ENCODE measurements at regions not wholly inside any gene's neighbourhood (a gene's known extent, or its start where the extent isn't known, plus 50 kb on each side); places are given as distances from the start of the nearest gene placed in this dataset.

DNA sequence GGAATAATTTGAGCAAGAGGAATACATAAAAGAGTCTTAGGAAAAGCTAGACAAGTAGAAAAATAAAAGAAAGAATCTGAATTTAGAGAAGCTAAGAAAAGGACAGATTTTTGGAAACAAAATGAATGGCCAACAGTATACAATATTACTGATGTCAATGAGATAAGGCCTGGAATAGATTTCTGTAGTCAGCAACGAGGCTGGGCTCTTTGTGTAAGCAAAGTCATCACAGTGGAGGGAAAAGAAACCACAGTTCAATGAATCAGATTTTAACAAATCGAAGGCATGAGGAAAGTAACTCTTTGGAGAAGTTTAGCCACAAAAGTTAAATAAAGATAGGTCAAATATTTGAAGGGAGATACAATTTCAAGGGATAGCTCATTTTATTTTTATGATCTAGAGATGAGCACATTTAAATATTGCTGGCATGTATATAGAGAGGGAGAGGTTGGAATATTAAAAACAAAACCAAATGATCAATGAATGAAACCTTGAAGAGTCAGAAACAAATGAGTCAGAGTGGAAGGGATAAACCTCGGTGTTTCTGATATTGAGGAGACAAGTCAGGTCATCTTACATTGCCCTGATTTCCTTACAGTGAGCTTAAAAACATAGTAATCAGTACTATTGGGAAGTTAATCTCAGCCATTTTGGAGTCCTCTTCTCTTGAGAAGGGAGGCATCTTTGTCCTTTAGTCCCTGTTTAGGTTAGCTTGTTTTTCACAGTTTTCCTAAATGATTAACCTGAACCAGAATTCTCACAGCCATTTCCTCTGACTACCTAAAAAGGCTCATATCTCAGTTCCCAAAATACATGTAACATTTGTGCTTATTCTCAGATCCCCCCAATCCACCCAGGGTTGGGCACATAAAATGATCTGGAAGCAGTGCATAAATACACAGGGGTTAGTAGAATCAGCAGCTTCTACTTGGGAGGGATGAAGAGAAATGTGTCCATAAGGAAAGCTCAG is 620.0 kb upstream of the B3GALT2 start:
- no peak for DNase-seq

DNA sequence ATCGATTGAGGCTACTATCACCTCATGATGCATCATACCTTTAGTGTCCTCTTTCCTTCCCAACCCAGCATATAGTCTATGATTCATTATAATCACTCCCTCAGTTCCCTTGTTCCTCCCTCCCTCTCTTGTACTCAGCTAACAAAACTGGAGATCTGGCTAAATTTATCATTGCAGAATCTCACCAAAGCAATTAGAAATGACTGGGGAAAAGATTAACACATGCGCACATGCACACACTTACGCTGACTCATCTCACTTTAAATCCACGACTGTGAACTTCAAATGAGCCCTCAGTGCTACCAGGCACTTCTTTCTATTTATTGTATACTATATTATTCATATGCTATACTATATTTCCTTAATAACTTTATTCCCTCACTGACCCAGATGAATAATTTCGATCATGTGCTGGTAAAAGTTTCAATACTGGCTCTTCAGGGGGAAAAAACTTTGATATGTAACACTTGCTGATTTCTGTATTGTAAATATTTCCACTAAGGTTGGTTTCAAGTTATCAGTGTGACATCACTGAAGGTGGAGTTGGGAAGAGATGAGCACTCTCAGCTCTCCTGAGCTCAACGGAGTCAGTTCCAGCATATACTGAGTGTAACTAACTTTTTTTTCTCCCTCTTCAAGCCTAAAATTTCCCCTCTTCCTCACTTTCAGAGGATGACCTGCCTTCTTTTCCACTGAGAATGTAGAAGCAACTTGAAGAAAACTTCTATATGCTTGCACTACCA is 613.7 kb upstream of the B3GALT2 start:
- DNase-seq = no peak

DNA sequence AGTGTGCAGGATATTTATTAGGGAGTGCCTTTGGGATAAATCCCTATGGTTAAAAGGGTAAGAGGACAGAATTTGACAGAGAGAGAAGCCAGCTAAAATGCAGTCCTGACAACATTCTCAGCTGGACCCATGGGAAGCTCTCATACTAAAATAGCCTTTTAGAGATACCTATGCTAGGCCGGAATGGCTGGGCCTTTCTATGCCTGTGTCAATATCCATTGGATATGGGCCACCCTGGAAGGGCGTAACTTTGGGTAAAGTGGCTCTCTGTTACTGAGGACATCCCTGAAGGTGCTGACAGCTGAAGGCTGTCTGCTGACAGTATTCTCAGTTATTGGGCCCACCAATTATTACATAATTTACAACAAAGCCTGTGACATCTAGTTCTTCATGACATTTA is 613.0 kb upstream of the B3GALT2 start:
- no peak for DNase-seq

DNA sequence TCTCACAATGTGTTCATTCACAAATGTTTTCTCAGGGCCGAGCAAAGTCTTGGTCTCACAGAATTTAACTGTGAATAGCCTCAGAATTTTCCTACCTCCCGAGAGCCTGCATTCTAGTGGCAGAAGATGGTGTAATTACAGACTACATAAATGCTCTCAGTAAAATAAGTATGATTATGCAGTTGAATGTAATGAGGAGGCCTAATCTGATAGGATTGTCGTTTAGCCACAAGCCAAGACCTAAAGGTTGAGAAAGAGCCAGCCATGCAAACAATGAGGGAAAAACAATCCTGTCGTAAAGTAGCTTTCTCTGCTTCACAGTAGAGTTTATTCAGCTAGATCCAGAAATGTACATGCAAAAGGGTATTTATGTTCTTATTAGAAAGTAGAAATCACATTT is 607.8 kb upstream of the B3GALT2 start:
- no peak for DNase-seq

DNA sequence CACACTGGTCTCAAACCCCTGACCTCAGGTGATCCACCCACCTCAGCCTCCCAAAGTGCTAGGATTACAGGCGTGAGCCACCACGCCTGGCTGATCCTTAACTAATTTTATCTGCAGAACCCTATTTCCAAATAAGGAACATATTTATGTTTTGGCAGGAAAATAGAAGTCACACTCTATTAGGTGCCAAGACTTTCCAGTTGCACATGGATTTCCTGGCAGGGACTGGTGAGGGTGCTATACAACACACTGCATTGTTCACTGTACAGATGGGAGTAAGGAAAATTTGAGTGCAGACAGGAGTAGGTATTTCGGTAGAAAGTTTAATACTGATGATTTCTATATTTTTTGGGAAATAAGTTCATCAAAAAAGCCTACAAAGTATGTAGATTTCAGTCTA is 605.3 kb upstream of the B3GALT2 start:
- DNase-seq = no peak

DNA sequence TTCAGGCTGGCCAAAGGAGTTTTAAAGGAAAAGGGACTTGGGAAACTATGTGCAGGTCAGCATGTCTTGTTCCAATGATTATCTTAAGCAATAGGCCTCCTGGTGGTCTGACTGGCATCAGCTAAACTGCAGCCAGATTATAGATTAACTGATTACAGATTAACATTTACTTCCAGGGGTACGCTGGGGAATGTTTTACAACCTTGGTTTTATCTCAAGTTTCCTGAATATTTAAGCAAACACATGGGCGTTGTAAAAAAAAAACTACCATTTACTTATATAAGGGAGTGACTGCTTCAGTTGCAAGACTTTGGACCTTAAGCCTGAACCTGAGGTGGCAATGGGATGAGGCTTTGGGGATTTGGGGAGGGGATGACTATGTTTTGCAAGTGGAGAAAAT is 600.6 kb upstream of the B3GALT2 start:
- no peak for DNase-seq

DNA sequence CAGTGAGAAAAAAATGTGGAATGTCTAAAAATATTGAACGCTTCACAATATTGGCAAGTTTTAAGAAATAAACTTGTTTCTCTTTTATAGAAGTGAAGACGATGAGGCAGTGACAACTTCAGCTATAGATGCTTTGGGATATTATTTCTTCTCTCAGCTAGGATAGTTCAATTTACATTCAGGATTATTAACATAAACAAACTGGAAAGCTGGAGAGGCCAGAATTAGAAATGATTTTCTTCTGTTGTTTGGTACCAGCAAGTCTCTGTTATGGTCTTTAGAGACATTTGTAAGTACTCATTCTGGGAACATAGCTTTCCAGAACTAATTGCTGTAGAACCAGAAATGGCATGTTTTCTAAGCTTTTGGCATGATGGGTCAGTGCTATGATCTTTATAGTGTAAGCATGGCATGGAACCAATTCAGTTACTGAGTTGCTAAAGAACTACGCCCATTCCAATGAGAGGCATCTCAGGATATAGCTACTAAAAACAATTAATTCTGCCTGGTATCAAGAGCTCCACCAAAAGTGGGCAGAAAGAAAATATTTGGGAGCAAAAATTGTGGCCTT is 599.5 kb upstream of the B3GALT2 start:
- DNase-seq = no peak

DNA sequence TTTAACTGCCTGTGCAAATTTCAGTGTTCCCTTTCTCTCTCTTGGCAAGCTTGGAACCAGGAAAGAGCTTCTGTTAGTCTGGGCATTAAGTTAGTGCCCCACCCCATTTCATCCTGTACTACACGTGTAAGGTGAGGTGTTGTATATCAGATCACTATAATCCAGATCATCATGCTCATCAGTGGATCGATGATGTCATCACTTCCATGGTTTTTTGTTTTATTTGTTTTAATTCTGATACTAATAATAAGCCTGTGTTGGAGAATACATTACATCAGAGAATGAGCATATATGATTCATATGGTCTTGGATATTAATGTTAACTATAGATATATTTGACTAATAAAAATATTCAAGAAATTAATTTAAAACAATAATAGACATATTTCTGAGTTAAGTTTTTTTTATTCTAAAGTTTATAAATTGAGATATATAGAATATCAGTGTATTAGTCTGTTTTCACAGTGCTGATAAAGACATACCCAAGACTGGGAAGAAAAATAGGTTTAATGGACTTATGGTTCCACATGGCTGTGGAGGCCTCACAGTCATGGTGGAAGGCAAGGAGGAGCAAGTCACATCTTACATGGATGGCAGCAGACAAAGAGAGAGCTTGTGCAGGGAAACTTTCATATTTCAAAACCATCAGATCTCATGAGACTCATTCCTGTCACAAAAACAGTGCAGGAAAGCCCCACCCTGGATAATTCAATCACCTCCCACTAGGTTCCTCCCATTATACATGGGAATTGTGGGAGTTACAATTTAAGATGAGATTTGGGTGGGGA is 588.3 kb upstream of the B3GALT2 start:
- DNase-seq = no peak

DNA sequence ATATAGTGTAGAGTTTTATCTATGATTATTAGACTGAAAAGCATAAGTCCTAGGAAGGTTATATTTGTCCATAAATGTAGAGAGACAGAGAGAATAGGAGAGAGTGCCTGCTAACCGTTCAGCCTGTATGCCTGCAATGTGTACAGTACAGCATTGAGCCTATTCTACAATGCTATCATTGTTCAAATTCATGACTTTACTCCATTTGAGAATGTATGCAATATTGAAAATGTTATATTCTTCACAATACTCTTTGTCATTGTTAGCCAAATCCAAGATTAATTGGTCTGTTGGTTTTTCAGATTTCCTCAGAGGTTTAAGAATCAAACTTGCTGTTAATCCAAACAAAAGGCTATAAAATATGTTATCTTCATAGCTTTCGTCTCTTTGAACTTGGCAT is 585.2 kb upstream of the B3GALT2 start:
- DNase-seq = no peak

DNA sequence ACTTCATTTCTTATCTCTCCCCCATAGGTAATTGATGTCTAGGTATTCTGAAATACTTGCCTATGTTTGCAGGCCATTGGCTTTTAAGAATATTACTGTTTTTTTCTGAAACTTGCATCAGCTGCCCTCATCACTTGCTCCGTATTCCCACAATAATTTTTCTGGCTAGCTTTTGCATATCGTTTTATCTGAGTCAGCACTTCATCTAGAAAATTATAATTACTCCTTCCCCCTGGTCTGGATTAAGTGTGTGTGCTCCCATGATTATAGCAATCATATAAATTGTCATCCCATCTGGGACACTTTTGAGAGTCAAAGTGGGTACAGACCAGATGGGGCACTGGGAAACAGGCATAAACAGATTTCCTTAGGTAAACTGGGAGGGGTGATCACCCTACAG is 583.2 kb upstream of the B3GALT2 start:
- no peak for DNase-seq

DNA sequence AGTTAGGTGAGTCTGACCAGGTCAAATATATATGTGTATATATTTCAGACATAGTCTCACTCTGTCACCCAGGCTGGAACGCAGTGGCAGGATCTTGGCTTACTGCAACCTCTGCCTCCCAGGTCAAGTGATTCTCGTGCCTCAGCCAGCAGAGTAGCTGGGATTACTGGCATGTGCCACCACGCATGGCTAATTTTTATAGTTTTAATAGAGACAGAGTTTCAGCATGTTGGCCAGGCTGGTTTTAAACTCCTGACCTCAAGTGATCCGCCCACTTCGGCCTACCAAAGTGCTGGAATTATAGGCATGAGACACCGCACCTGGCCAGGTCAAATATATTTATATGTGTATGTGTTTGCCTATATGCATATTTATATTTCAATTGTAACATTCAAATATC is 581.5 kb upstream of the B3GALT2 start:
- DNase-seq = no peak

DNA sequence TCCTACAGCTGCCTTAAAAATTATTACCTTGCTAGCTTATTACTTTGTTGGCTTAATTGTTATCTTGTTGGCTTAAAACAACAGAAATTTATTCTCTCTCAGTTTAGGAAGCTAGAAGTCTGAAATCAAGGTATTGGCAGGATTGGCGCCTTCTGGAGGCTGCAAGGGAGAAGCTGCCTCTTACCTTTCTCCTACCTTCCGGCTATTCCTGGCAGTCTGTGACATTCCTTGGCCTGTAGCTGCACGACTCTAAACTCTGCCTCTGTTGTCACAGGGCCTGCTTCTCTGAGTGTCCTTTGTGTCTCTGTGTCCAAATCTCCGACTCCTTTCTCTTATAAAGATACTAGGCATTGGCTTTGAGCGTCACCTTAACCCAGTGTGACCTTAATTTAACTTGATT is 579.9 kb upstream of the B3GALT2 start:
- no peak for DNase-seq

DNA sequence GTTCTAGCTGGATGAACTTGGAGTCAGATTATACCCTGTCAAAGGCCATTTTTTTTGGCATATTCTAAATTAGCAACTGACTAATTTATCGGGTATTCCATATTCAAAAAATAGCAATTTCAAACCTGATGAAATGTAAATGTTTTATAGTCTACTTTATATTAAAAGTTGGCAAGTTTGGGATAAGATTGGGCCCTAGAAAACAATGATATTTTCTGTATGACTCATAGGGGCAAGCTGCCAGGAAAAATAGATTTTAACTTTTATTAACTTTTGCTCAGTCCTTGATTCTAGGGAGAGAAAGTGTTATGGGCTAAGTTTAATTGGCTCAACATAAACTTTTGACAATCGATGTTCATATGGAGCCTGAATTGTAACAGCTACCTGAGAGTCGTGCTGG is 576.9 kb upstream of the B3GALT2 start:
- DNase-seq = no peak

DNA sequence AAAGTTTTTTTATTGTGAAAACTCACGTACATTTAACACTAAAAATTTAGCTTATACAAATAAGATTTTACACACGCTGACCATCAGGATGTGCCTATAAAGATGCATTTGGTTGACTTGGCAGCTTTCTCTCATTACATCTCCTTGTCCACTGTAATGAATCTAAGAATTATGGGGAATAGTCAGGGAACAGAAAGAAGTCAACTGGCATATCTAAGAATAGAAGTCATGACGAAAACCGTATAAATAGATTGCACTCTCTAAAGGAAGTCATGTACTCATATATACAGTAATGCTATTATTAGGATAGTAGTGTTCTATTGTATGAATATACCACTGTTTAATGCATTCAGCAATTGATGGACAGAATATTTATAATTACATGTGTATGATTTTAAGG is 575.8 kb upstream of the B3GALT2 start:
- no peak for DNase-seq

DNA sequence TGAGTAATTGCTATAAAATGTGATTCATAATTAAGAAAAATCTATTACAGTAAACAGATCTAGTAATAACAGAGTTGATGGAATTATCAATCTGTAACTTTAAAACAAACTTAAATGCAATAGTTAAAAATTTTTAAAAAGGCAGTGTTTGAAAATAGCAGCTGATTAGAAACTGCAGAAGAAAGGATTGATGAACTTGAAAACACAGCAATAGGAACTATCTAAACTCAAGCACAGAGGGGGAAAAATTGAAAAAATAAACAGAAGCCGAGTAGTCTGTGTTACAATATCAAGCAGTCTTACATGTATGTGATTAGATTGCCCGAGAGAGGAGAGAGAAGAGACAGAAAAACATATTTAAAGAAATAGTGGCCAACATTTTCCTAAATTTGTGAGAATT is 569.0 kb upstream of the B3GALT2 start:
- no peak for DNase-seq

DNA sequence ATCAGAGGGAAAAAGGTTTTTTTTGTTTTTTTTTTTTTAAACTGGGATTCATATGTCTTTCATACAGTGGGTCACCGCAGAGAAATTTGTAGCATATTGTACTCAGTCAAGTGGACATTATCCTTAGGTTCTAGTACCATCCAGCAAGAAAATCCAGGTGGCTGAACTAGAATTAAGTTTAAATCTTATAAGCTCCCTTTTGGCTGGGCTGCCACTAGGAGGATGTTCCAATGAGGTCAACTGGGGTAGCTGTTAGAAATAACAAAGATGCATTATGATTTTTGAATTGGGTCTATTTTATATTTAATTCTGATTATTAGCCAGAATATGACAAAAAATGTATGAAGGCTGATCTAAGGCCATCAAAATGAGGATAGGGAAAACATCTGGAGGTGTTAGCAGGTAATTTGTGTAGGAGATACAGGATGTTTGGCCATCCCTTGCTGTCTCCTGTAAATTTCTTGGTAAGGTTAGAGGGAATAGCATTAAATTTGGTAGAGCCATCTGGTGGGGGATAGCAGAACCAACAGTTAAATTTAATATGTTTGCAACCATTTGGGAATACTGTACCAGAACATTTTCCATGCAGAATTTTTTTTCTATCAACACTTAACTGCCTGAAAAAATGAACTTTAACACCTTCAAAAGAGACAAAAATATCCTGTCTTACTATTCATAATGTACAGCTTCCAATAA is 568.5 kb upstream of the B3GALT2 start:
- no peak for DNase-seq

DNA sequence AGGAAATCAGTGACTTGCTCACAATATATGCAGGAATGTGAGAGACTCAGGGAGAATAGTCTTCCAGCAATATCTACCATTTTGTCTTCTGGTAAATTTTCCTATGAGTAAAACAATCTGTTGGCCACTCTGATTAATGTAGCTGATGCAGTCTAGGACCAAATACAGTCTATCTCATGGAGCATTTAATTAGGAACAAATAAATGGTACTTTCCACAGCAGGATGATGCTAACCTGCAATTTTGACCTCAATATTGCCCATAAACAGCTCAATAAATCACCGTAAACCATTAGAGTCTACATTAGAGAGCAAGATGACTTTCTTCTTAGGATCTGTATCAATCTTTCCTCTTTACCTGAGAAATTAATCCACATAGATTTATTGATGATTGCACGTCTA is 567.7 kb upstream of the B3GALT2 start:
- no peak for DNase-seq

DNA sequence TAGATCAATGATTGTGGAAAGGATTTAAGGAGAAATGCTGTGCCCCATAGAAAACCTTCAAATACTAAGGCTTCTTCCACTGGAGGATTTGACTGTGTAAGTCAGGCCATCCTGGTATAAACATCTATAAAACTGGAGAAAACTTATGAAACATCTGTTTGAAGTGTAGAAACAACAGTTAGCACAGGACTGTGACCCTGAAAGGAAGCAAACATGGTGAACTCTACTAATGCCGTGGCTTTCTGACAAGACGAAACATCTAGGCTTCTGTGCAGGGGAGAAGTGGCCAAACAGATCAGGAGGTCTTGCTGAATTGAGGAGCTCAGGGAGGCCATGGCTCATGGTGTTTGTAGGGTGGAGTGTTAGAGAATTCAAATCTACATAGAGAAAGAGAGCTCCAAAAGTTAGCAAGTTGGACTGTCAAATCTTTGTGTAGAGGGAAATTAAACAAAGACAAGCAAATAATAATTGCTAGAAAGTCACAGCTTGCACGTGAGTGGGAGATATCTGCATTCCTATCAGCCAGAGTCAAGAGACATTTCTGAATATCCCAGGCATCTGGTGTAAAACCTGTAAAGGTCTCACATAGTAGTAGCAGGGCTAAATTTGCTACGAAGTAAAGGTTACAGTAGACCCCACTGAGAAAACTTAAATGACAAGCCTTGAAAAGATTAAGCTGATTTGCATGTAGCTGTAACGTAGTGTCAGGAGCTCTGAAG is 566.8 kb upstream of the B3GALT2 start:
- no peak for DNase-seq

DNA sequence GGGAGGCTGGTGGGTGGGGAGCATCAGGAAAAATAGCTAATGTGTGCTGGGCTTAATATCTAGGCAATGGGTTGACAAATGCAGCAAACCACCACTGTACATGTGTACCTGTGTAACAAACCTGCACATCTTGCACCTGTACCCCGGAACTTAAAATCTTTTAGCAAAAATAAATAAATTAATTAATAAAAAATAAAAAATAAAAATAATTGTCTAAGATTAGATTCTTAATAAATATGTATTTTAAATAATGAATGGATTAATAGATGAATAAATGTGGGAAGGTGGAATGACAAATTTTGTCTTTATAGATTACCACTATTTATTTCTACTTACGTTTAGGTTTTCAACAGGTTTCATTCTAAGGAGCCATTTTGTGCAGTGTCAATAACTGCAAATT is 563.5 kb upstream of the B3GALT2 start:
- DNase-seq = no peak

DNA sequence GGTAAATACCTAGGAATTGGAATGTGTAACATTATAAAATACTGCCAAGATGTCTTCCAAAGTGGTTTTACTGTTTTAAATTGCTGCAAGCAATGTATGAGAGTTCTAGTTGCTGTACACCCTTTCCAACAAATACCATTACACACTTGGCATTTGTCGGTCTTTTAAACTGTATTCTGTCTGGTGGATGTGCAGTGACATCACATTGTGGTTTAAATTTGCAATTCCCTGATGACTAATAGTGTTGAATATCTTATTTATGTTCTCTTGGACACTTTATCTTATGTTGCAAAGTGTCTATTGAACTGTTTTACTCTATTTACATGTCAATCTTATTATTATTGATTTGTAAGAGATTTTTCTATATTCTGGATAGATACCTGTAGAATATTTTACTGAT is 561.2 kb upstream of the B3GALT2 start:
- DNase-seq = no peak

DNA sequence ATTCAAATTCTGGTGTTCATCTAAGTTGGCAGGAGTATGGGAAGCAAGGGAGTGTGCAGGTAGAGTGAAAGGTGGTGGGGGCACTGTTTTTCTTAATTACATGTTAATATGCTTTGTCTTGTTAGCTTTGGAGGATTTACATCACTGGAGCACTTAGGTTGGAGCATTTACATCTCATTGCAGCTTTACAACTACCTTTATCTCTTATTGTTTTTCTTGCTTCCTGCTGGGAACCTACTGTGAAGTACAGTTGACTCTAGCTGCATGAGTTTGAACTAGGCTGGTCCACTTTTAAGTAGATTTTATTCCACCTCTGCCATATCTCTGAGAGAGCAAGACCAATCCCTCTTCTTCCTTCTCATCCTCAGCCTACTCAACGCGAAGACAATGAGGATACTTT is 554.8 kb upstream of the B3GALT2 start:
- no peak for DNase-seq

DNA sequence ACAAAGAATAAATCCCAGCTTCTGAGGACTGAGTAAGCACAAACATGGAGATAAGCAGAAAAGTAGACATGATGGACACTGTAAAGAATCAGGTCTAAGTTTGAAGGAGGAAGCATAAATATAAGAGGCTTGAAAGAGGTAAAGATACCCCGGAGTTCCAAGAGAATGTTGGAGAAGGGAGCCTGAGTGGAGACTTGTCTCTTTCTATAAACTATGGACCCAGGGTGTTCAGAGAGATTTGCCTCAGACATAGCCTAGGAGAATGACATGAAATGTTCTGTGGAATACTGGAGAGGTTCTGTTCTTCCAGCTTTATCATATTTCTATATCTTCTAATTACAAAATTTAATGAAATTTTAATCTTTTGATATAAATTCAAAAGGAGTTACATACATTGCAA is 554.3 kb upstream of the B3GALT2 start:
- DNase-seq = no peak
